GM18498 (cell line): ENCODE measurements at regions not wholly inside any gene's neighbourhood (a gene's known extent, or its start where the extent isn't known, plus 50 kb on each side); places are given as distances from the start of the nearest gene placed in this dataset.

Experiments used
- ATAC-seq: cut with Tn5 transposase; IDR thresholded peaks from one replicate; pipeline ENCODE4 v1.9.1; 2021; ENCODE audit warnings: mild to moderate bottlenecking, moderate library complexity; ENCODE audit not compliant: unreplicated experiment

DNA sequence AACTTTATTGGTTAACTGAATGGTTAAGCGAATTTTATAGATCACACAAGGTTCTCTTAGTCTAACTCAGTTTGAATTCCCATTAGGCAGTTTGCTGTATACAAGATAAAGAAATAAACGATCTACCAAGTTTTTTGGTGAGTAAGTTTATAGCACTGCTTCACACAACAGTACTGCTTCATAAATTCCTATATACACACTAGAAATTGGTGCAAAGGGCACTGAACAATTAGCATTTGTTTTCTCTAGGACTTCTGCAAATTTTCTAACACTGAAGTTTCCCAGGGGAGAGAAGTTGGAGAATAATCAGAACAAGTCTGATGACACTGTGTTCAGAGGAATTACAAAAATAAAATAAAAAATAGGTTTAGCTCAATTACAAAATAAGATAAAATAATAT lies 1138.8 kb upstream of the PCDH9 start:
- ATAC-seq: no peak

- ATAC-seq: no peak
Observed at GRCh38 chr13:68359105-68359504, 1129.0 kb upstream of the PCDH9 start.

- no peak for ATAC-seq
Observed at GRCh38 chr13:68358294-68358705, 1128.2 kb upstream of the PCDH9 start.

DNA sequence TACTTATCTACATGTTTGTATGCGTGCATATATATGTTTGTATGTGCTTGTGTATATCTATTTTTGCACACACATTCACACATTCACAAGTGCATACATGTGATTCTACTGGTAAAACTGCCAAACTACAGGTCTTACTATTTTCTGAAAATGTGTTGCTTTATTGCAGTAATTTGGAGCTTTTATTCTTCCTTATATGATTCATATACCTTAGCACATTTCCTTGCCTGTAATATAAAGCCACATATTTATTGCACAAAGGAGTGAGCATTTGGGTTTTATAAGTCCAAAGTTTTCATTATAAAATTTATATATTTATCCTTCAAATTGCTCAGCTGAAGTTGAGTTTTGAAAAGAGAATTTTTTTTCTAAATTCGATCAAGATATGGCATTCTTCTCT lies 1120.4 kb upstream of the PCDH9 start:
- ATAC-seq: no peak

DNA sequence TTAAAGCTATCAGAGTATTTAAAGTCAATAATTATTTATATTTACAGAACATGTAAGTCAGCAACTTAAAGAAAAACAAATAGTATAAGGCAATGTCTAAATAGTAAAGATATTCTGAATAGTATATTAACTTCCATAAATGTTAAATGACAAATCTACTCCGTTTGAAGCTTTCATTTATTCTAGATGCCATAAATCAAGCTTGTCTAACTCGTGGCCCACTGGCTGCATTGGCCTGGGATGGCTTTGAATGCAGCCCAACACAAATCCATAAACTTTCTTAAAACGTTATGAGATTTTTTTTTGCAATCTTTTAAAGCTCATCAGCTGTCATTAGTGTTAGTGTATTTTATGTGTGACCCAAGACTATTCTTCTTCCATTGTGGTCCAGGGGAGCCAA lies 1117.1 kb upstream of the PCDH9 start:
- no peak for ATAC-seq

DNA sequence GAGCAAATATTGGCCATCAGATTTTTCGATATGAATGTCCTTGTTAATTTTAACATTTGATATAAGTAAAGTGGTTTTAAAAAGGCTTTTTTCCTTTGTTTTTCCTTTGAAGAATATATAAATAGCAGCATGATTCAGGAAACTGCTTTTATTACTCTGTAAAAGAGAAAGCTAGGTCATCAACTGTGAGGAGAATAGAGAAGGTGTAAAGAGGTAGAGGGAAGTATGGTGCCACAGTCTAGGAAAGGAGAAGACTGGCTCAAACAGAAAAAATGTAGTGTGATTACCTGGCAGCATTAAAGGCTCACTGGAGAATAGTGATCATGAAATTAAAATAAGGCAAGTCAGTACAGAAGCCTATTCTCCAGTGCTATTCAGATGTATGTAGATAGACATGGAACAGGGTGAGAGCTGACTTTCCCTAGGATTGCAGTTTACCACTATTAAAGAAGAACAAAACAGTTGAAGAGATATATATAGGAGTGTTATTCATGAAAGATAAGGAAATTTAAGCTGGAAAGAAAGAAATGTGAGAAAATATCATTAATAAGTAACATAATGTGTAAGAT lies 1115.9 kb upstream of the PCDH9 start:
- no peak for ATAC-seq

DNA sequence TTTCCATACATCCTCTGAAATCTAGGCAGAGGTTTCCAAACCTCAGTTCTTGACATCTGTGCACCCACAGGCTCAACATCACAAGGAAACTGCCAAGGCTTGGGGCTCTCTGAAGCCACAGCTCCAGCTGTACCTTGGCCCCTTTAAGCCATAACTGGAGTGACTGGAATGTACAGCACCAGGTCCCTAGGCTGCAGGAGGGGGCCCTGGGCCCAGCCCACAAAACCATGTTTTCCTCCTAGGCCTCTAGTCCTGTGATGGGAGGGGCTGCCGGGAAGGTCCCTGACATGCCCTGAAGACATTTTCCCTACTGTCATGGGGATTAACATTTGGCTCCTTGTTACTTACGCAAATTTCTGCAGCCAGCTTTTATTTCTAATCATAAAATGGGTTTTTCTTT lies 1093.0 kb upstream of the PCDH9 start:
- no peak for ATAC-seq

GRCh38 chr13:68319384-68319783 lies 1089.2 kb upstream of the PCDH9 start:
- no peak for ATAC-seq

GRCh38 chr13:68304286-68304893 lies 1074.3 kb upstream of the PCDH9 start:
- peak; percentile 61 for ATAC-seq

GRCh38 chr13:68293631-68294030 lies 1063.5 kb upstream of the PCDH9 start:
- no peak for ATAC-seq

DNA sequence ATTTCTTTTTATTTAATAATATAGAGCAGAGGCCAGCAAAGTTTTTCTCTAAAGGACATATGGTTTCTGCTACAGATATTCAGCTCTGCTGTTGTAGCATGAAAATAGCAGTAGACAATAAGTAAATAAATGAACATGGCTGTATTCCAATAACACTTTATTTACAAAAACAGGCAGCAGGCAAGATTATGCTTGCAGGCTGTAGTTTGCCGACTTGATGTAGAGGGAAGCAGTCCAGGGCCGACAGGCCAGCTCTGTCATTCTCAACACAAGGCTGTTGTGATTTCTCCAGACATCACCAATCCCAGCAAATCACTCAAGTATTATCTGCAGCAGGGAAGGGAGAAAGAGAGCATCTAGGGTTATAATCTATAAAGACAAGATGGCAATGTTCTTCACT lies 1062.5 kb upstream of the PCDH9 start:
- no peak for ATAC-seq

- no peak for ATAC-seq
Observed at GRCh38 chr13:68291595-68291994, 1061.5 kb upstream of the PCDH9 start.

DNA sequence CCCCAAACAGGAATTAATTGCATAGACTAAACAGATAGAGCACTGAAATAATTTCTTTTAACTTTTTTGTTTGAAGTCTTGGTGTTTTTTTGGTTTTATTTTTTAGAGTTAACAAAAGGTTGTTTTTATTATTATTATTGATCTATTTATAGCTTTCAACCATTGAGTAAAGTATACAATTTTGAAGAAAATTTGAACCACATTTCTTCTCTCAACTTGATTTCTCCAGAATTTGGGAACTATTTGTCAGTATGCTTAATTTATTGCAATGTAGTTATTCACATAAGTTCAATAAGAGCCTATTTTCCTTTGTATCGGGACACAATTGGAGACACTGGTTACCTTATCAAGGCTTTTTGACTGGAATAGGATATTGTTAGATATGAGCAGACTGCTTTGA lies 1045.6 kb upstream of the PCDH9 start:
- no peak for ATAC-seq

DNA sequence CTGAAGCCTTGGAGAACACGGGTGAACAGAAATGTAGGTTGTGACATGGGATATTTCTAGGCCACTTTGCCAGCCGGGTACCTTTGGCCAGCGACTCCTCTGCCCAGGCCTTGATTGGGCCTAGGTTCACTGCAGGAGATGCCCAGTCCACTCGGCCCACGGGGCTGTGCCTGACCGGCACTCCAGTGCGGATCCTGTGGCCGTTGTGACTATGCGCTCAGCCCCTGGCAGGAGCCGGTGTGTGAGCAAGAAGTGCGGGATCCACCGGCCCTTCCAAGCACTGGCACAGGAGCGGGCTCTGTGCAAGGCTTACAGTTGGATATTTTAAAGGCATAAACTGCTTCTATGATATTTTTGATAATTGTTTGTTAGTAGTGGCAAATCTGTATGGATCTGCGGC lies 1042.5 kb upstream of the PCDH9 start:
- no peak for ATAC-seq

DNA sequence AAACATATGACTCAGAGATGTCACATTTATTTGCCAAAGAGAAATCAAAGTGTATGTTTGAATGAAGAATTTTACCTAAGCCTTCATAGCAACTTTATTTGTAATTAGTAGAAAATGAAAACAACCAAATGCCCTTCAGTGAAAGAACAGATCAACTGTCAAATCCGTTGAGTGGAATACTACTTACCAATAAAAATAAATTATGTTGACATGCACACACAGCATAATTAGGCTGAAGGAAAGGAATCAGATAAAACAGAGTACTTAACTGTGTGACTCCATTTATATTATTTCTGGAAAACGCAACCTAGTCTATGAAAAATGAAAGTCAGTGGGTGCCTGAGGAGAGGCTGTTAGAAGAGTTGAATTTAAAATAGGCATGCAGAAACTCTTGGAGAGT lies 1034.6 kb upstream of the PCDH9 start:
- ATAC-seq: no peak

GRCh38 chr13:68261105-68261504 lies 1031.0 kb upstream of the PCDH9 start:
- no peak for ATAC-seq

- ATAC-seq: no peak
Observed at GRCh38 chr13:68257111-68257842, 1027.1 kb upstream of the PCDH9 start.

GRCh38 chr13:68254151-68254550 lies 1024.0 kb upstream of the PCDH9 start:
- ATAC-seq: no peak

DNA sequence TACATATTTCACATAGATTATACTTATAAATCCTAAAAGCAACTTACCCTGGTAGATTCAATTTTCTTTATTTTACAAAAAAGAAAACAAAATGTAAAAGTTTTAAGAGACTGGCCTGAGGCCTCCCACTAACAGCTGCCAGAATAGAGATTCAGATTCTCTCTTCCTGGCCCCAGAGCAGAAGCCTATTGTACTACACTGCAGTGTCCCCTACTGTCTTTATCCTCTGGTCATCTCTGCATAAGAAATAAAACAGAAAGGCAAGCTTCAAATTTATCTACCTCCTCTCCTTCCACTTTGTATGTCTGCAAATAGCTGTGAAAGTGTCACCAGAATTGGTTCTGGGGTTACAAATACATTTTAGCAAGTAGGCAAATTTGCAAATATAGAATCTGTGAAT lies 1004.1 kb upstream of the PCDH9 start:
- no peak for ATAC-seq

DNA sequence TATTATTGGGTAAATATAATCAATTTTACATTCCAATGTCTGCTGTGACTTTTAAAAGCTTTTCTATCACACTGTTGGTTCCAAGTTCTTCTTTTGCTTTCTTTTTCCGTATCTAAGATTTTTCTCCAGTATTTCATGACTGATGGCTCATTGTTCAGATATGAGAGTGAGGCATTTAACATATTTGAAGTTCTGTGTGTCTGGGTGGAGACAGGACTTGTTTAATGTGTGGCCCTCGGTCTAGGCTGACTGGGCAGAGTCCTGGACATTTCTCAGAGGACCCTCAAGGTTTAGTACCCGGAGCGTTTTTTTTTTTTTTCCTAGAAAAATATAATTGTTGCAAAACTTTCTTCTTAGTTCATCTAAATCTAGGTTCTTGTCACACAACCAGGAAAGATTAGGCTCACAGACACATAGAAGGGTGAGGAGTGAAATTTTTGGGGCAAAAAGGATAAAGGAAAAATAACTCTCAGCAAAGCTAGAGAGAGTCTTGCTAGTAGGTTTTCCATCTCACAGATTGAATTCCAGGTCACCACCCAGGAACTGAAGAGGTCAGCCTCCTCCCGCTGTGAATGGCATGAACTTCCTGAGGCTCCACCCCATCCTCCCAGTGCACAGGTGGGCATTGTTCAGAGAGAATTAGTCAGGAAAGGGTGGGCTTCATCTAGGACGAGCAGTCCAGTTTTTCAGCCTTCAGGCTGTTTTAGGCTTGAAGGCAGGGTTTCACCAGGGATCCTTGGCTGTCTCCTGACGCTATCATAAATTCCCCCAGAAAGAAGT lies 1002.4 kb upstream of the PCDH9 start:
- ATAC-seq: no peak

- ATAC-seq: no peak
Observed at GRCh38 chr13:68214691-68215415, 984.7 kb upstream of the PCDH9 start.
